Fibroblast of mammary gland (primary cell): ENCODE measurements at regions not wholly inside any gene's neighbourhood (a gene's known extent, or its start where the extent isn't known, plus 50 kb on each side); places are given as distances from the start of the nearest gene placed in this dataset.

Experiments
- DNase-seq: peaks from one replicate; pipeline ENCODE4 v3.0.0-alpha.2; 2010; ENCODE audit warnings: low read depth
- H3K4me3 ChIP-seq: 2 replicates; pipeline ENCODE4 v1.5.1; 2011; ENCODE audit warnings: low read depth, mild to moderate bottlenecking, low read length, moderate library complexity; ENCODE audit not compliant: control insufficient read depth
- TF ChIP-seq, protein P1 (sequence below): conservative IDR thresholded peaks from 2 replicates; pipeline ENCODE4 v1.5.1; 2011; ENCODE audit warnings: low read depth, low read length, inconsistent platforms; ENCODE audit not compliant: control insufficient read depth, insufficient read depth

DNA sequence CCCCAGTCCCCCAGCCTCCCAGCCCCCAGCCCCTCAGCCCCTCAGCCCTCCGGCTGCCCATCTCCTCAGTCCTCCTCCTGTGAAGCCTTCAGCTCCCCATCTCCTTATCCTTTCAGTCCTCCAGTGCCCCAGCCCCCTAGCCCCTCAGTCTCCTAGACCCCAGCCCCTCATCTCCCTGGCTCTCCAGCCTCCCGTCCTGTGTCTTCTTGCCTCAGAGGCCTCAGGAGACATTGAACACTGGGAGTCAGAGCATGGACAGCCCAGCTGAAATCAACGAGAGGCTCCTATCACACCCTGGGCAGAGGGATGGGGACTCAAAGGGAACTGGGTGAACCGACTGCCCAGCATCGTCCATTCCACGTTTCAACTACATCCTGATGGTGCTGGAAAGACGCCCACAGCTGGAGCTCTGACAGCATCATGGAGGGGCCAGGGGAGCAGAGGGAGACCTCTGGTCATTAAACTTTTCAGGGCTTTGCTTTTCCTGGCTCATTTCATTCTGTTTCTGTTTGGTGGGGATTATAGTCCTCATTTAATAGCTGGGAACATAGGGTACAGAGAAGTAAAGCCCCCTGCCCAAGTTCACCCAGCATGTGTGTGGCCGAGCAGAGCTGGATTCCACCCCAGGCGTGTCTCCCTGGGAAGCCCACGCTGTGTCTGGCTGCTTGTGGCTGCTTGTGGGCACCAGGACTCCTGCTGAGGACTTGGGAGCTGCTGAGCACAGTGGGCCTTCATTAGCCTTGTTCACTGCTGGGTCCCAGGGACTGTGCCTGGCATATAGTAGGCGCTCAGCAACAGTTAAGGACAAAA is 396.7 kb downstream of the PTPRU start:
- TF ChIP-seq, protein P1, sequence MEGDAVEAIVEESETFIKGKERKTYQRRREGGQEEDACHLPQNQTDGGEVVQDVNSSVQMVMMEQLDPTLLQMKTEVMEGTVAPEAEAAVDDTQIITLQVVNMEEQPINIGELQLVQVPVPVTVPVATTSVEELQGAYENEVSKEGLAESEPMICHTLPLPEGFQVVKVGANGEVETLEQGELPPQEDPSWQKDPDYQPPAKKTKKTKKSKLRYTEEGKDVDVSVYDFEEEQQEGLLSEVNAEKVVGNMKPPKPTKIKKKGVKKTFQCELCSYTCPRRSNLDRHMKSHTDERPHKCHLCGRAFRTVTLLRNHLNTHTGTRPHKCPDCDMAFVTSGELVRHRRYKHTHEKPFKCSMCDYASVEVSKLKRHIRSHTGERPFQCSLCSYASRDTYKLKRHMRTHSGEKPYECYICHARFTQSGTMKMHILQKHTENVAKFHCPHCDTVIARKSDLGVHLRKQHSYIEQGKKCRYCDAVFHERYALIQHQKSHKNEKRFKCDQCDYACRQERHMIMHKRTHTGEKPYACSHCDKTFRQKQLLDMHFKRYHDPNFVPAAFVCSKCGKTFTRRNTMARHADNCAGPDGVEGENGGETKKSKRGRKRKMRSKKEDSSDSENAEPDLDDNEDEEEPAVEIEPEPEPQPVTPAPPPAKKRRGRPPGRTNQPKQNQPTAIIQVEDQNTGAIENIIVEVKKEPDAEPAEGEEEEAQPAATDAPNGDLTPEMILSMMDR: no peak
- no peak overlapping the region for H3K4me3 ChIP-seq
- no peak for DNase-seq

DNA sequence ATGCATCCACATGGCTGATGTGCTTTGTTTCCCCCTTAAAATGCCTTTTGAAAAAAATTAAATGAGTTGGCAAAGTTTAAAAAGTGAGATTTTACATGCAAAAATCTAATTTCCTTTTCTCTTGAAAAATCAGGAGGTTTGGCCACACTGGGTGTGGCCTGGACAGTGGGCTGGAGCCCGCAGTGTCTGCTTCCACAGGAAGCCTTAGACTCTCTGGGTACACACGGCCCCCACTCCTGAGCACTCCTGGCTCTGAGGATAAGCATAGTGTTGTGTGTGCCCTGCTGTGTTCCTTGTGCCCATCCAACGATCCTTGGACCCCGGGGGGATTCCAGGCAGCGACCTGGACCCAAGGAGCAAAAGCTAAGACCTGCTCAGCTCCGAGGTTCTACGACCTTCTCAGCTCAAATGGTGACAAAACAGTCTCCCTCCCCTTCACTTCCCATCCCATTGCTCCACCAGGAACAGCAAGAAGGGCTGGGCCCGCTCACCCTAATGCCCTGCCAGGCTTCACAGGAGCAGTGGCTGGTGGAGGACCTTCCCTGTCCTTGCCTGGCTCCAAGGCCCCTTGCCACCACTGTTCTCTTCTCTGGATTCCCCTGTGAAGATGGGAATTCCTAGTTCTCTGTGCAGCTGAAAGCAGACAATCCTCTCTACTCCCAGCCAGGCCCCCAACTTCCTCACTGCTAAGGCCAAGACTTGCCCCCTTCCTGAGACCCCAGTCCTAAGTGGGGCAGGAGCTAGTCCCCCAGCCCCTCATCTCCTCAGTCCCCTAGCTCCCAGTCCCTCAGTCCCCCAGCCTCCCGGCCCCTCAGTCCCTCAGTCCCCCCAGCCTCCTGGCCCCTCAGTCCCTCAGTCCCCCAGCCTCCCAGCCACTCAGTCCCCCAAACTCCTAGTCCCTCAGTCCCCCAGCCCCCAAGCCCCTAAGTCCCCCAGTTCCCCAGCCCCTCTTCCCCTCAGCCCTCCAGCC is 395.8 kb downstream of the PTPRU start:
- H3K4me3 ChIP-seq: no peak overlapping the region
- DNase-seq: no peak
- TF ChIP-seq, protein P1: no peak

DNA sequence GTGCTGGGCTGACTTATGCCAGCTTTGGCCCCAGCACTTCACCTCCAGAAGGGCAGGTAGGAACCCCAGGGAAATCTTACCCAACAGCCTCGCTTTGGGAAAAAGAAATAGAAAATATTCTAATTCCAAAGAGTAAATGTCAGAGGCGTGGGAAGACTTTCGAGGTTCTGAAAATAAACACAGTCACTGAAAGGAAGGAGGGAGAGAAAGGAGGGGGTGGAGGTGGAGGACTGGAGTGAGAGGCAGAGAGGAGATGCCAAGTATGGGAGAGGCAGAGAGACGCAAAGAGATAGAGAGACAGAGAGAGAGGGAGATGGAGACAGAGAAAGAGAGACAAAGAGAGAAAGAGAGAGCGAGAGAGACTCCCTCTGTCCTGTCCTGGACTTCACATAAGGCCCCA is 395.0 kb downstream of the PTPRU start:
- peak; percentile 14 for DNase-seq
- H3K4me3 ChIP-seq: no peak overlapping the region
- TF ChIP-seq, protein P1: no peak

DNA sequence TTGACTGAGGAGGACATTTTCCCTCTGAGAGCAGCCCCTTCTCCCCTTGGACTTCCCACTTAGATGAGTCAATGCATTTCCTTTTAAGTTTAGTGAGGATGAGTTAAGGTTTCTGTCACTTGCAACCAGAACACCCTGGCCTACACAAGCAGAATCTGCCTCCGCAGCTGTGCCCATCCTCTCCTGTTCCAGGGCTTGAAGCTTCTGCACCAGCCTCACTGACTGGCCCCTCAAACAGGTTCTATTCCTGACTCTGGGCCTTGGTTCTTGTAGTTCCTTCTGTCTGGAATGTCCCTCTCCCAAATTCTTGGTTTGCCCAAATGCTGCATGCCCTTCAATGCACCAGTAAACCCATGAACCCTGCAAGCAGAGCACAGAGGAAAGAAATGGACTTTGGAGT is 394.4 kb downstream of the PTPRU start:
- H3K4me3 ChIP-seq: no peak overlapping the region
- TF ChIP-seq, protein P1: no peak

DNA sequence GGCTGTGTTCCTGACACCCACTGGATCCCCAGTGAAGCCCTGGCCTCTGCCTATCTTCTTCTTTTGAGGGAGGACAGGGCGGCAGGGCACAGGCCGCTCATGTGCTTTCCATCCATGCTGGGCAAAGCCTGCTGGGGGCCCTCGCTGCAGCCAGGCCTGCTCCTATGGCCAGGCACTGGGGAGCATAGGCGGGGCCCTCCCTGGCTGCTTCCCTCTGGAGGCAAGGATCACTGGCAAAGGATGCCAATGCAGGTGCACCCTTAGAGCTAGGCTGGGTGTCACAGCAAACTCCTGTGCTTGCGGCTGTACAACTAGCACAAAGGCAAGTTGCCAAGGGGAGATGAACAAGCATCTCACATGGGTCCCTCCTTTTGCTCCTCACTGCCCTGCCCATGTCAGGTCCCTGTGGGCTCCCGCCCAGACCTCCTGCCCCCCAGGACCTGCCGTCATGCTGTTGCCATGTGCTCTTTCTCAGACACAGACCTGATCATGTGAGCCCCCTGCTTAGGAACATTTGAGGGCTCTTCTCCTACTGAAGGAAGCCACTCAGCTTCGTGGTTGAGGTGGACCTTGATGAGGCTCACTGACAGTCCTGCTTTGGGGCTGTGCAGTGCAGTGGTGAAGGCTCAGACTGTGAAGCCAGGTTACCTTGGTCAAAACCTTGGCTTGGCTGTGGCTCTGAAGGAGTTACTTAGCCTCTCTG is 393.6 kb downstream of the PTPRU start:
- no peak overlapping the region for H3K4me3 ChIP-seq
- DNase-seq: no peak
- TF ChIP-seq, protein P1: no peak

More for the DNA sequence above, 394.4 kb downstream of the PTPRU start:
- DNase-seq: no peak

DNA sequence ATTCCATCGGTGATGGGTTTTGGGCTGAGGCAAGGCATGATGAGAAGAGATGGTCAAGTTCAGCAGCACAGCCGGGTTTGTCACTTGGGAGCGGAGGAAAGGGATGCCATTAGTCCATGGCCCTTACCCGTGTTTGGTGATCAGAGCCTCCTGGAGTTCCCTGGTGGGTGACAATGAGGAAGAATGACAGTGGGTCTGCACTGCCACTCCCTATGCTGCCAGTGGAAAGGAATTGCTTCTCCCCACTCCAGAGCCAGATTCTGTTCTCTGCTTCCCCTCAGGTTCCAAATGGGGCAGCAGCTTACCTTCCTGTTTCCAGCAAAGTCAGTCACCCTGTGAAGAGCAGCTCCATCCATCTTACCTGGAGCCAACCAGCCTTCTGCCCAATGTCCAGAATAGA is 393.1 kb downstream of the PTPRU start:
- H3K4me3 ChIP-seq: no peak overlapping the region
- DNase-seq: no peak
- TF ChIP-seq, protein P1: no peak
